ENCODE measurements at regions not wholly inside any gene's neighbourhood (a gene's known extent, or its start where the extent isn't known, plus 50 kb on each side); places are given as distances from the start of the nearest gene placed in this dataset.

DNA sequence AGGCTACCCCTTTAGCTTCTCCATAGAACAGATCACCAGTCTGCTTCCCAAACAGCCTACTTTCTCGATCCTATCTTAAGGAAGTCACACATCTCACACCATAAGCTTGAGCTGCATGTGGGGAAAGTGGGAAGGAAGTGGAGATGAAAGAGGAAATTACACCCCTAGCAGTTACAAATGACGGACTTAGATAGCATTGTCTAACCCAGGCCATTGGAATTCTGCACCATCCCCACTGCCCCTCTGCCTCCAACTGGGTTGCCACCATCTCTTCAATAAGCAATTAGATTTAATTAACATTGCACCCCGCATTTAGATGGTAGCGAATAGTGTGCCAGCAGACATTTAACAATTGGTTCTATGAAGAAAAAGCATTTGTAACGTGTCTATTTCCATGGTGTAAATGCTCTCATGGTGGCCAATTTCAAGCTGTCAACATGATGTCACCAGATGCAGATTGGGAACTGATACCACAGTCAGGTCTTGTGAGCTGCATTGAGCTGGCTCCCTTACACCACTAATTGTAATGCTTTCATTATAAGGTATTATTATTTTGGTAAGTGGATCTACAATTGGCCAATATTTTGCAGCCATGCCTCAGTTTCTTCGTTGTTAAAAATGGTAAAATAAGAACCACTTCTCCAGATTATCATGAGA is 124.7 kb downstream of the CD24 start:
- TF ChIP-seq CTCF (IDR thresholded peaks at IDR 0.05) (no peak), EZH2 (IDR thresholded peaks at IDR 0.05; ENCODE audit: borderline replicate concordance, insufficient read depth, low read depth, low read length, poor library complexity, severe bottlenecking) (no peak)
